GM18861 (cell line): ENCODE measurements at regions not wholly inside any gene's neighbourhood (a gene's known extent, or its start where the extent isn't known, plus 50 kb on each side); places are given as distances from the start of the nearest gene placed in this dataset.

Experiments used
- ATAC-seq: cut with Tn5 transposase; IDR thresholded peaks from one replicate; pipeline ENCODE4 v1.9.1; 2021; ENCODE audit not compliant: unreplicated experiment

- ATAC-seq = no peak
Observed at GRCh38 chr16:77652399-77652798, 69.9 kb upstream of the NUDT7 start.

- ATAC-seq = peak; percentile 54
Observed at GRCh38 chr16:77657016-77657415, 65.3 kb upstream of the NUDT7 start.

- no peak for ATAC-seq
Observed at GRCh38 chr16:77660311-77660710, 62.0 kb upstream of the NUDT7 start.

- ATAC-seq = no peak
Observed at GRCh38 chr16:77662246-77662645, 60.1 kb upstream of the NUDT7 start.

- no peak for ATAC-seq
Observed at GRCh38 chr16:77663711-77664110, 58.6 kb upstream of the NUDT7 start.

GRCh38 chr16:77666771-77667170, 55.5 kb upstream of the NUDT7 start:
- no peak for ATAC-seq

DNA sequence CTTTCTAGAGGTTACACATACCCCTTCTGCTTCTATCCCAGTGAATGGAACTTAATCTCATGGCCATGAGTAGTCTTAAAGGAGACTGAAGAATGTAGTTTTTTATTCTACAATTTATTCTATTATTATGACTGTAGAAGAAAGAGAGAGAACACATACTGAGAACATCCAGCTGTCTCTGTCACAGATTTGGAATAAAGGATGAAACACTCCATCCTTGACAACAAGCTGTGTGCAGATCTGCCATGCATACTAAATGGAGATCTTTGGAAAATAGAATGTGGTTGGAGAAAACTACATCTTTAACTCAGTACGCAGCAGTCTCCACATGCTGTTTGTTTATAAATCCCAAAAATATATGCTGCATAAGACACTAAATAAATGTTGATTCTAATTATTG, 54.1 kb upstream of the NUDT7 start:
- no peak for ATAC-seq

DNA sequence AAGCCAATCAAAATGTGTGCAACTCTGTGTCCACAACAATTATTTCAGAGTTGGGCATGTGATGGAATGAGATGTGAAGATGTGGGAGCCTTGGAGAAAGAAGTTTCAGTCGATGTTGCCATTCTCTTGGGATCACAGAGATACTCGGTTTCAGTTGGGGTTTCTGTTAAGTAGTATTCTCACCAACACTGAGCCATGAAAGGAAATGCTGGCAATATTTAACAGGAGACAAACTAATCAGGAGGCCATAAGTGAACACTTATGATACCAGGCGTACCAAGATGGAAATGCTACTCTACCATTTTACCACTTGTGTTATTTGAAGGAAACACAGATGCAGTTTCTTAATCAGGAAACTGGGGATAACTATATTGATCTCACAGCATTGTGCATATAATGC, 53.3 kb upstream of the NUDT7 start:
- ATAC-seq = no peak
